H1 (cell line): ENCODE measurements at regions not wholly inside any gene's neighbourhood (a gene's known extent, or its start where the extent isn't known, plus 50 kb on each side); places are given as distances from the start of the nearest gene placed in this dataset.

ENCODE experiments used
- BCL11A ChIP-seq, 2 experiments: IDR thresholded peaks; one replicate each; pipeline ENCODE4 v1.6.1; 2011; ENCODE audit warnings: low read depth in 2 of 2, low read length in 2 of 2, mild to moderate bottlenecking in 2 of 2
- CREB1 ChIP-seq: IDR thresholded peaks from 2 replicates; pipeline ENCODE4 v1.6.1; 2012; ENCODE audit warnings: inconsistent platforms
- FOSL1 ChIP-seq: IDR thresholded peaks from 2 replicates; pipeline ENCODE4 v1.6.1; 2011; ENCODE audit warnings: mild to moderate bottlenecking, low read depth, low read length, moderate library complexity; ENCODE audit not compliant: insufficient read depth
- GABPA ChIP-seq: IDR thresholded peaks from 2 replicates; pipeline ENCODE4 v1.6.1; 2011; ENCODE audit warnings: mild to moderate bottlenecking, low read length, moderate library complexity, borderline replicate concordance; ENCODE audit not compliant: insufficient read depth
- NANOG ChIP-seq: IDR thresholded peaks from 2 replicates; pipeline ENCODE4 v1.6.1; 2011; ENCODE audit warnings: low read length, low read depth, mild to moderate bottlenecking, inconsistent platforms; ENCODE audit not compliant: insufficient read depth, poor library complexity, severe bottlenecking
- SRF ChIP-seq: IDR thresholded peaks from 2 replicates; pipeline ENCODE4 v1.6.1; 2011; ENCODE audit warnings: mild to moderate bottlenecking, low read depth, low read length, moderate library complexity
- SUZ12 ChIP-seq: fragments of 200-600 bp; sonication (generic); IDR thresholded peaks from 2 replicates; pipeline ENCODE4 v1.6.1; 2012; ENCODE audit warnings: mild to moderate bottlenecking, inconsistent platforms, low read length, moderate library complexity, mixed read lengths
- TAF1 ChIP-seq: IDR thresholded peaks from 2 replicates; pipeline ENCODE4 v1.6.1; 2011; ENCODE audit warnings: mild to moderate bottlenecking, low read depth, low read length

- TF ChIP-seq SUZ12 (no peak), NANOG (no peak), FOSL1 (no peak), TAF1 (no peak), GABPA (no peak), SRF (no peak), BCL11A (IDR thresholded peaks at IDR 0.05; ENCODE audit: low read depth in 2 of 2, low read length in 2 of 2) (no peak), CREB1 (no peak)
These were observed 85.3 kb upstream of the MAML3 start (continued) for GRCh38 chr4:140239311-140239710.
